ENCODE measurements at regions not wholly inside any gene's neighbourhood (a gene's known extent, or its start where the extent isn't known, plus 50 kb on each side); places are given as distances from the start of the nearest gene placed in this dataset.

DNA sequence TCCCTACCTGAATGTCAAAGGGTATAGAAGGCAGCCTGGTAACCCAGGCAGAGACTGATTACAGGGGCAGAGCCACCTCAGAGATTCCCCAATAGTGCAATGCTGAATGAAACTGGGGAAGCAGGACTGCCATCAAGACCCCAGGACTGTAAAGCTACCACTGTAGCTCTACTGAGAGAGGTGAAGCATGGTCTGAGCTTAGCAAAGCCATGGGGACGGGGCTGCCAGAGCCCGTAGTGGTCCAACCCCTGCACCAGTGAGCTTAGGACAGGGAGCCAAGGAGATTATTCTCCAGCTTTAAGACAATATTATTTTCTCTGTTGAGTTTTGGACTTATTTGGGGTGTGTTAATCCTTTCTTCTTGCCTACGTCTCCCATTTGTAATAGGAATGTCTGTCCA is 679.3 kb upstream of the GRAMD2B start:
- TF ChIP-seq GATA1 (IDR thresholded peaks at IDR 0.05; ENCODE audit: low read depth, low read length) (no peak), POLR2A (IDR thresholded peaks at IDR 0.05; ENCODE audit: low read length) (no peak)

All from erythroblast (primary cell).